ENCODE measurements at regions not wholly inside any gene's neighbourhood (a gene's known extent, or its start where the extent isn't known, plus 50 kb on each side); places are given as distances from the start of the nearest gene placed in this dataset.

GRCh38 chr9:90249094-90249493, 393.5 kb downstream of the DIRAS2 start:
- no peak overlapping the region for H3K27ac ChIP-seq (ENCODE audit: low read depth, low read length, poor library complexity, severe bottlenecking)
- no peaks in the 10 kb centered on the region for H3K9me3 ChIP-seq (ENCODE audit: low read depth, low read length, poor library complexity, severe bottlenecking)
- POLR2A ChIA-PET (ENCODE audit: low non-redundant PET): no interaction called here
- no peaks in the 10 kb centered on the region for H3K4me1 ChIP-seq (ENCODE audit: insufficient read depth, low read length, poor library complexity, severe bottlenecking)
- no peak for DNase-seq (ENCODE audit: low spot score)
- no peaks in the 10 kb centered on the region for H3K27me3 ChIP-seq (replicated peaks; ENCODE audit: insufficient read depth, low read depth, low read length, poor library complexity)
- intact Hi-C loops (cut with micrococcal nuclease; ENCODE audit: unreplicated experiment): no loop called here
- TF ChIP-seq CTCF (conservative IDR thresholded peaks at IDR 0.05; ENCODE audit: low read depth, low read length): no peak
- TF ChIP-seq EZH2 (IDR thresholded peaks at IDR 0.05; ENCODE audit: borderline replicate concordance, low read depth, low read length, poor library complexity, severe bottlenecking): no peak
- CTCF ChIA-PET: no interaction called here
- no peak overlapping the region for H3K4me3 ChIP-seq (ENCODE audit: low read depth, low read length, poor library complexity, severe bottlenecking)
- H3K36me3 ChIP-seq (ENCODE audit: insufficient read depth, low read length, poor library complexity, severe bottlenecking): no peaks in the 10 kb centered on the region
- BruUV-seq (replicated peaks): no TSS peak

GRCh38 chr9:90251316-90251715, 391.3 kb downstream of the DIRAS2 start:
- Histone ChIP-seq H3K36me3 (ENCODE audit: insufficient read depth, low read length, poor library complexity, severe bottlenecking) (no peaks in the 10 kb centered on the region), H3K27me3 (replicated peaks; ENCODE audit: insufficient read depth, low read depth, low read length, poor library complexity) (no peaks in the 10 kb centered on the region), H3K4me3 (ENCODE audit: low read depth, low read length, poor library complexity, severe bottlenecking) (no peak overlapping the region), H3K9me3 (ENCODE audit: low read depth, low read length, poor library complexity, severe bottlenecking) (no peaks in the 10 kb centered on the region), H3K4me1 (ENCODE audit: insufficient read depth, low read length, poor library complexity, severe bottlenecking) (no peaks in the 10 kb centered on the region), H3K27ac (ENCODE audit: low read depth, low read length, poor library complexity, severe bottlenecking) (no peak overlapping the region)
- no TSS peak for BruUV-seq (replicated peaks)
- ChIA-PET POLR2A (ENCODE audit: low non-redundant PET) (no interaction called here), CTCF (no interaction called here)
- DNase-seq (ENCODE audit: low spot score): no peak
- no peak for TF ChIP-seq EZH2 (IDR thresholded peaks at IDR 0.05; ENCODE audit: borderline replicate concordance, low read depth, low read length, poor library complexity, severe bottlenecking)
- no peak for TF ChIP-seq CTCF (conservative IDR thresholded peaks at IDR 0.05; ENCODE audit: low read depth, low read length)
- intact Hi-C loops (cut with micrococcal nuclease; ENCODE audit: unreplicated experiment): no loop called here

GRCh38 chr9:90256345-90256744, 386.3 kb downstream of the DIRAS2 start:
- Histone ChIP-seq H3K27ac (ENCODE audit: low read depth, low read length, poor library complexity, severe bottlenecking) (no peak overlapping the region), H3K4me3 (ENCODE audit: low read depth, low read length, poor library complexity, severe bottlenecking) (no peak overlapping the region), H3K27me3 (replicated peaks; ENCODE audit: insufficient read depth, low read depth, low read length, poor library complexity) (no peaks in the 10 kb centered on the region), H3K36me3 (ENCODE audit: insufficient read depth, low read length, poor library complexity, severe bottlenecking) (no peaks in the 10 kb centered on the region), H3K4me1 (ENCODE audit: insufficient read depth, low read length, poor library complexity, severe bottlenecking) (no peaks in the 10 kb centered on the region), H3K9me3 (ENCODE audit: low read depth, low read length, poor library complexity, severe bottlenecking) (peaks cover 4% of the 10 kb centered on the region)
- ChIA-PET CTCF (no interaction called here), POLR2A (ENCODE audit: low non-redundant PET) (interaction anchor here (0.5 kb wide), 1 partner anchor 101 kb away, joined by 3 read pairs; no protein-coding TSS in a partner anchor)
- DNase-seq (ENCODE audit: low spot score): no peak
- TF ChIP-seq CTCF (conservative IDR thresholded peaks at IDR 0.05; ENCODE audit: low read depth, low read length): no peak
- no peak for TF ChIP-seq EZH2 (IDR thresholded peaks at IDR 0.05; ENCODE audit: borderline replicate concordance, low read depth, low read length, poor library complexity, severe bottlenecking)
- no TSS peak for BruUV-seq (replicated peaks)
- intact Hi-C loops (cut with micrococcal nuclease; ENCODE audit: unreplicated experiment): no loop called here
